Natural killer cell (primary cell): ENCODE measurements at regions not wholly inside any gene's neighbourhood (a gene's known extent, or its start where the extent isn't known, plus 50 kb on each side); places are given as distances from the start of the nearest gene placed in this dataset.
"Not testable (repeated sequence)": the region's sequence is repeated elsewhere in the genome, so short reads cannot be mapped to it uniquely, and the experiment has no call there.

ENCODE experiments used
- ATAC-seq, 3 donors: fragments of 150-1000 bp in 2 of 3; fragments of 200-7000 bp in 1 of 3; cut with Tn5 transposase; 1 replicate in 1 of 3; 2 replicates in 2 of 3; pipeline ENCODE4 v1.10.0; 2021; ENCODE audit warnings: mild to moderate bottlenecking in 2 of 3, moderate library complexity in 2 of 3
- DNase-seq, 2 donors: peaks; one replicate each; pipeline versions ENCODE4 v3.0.0 to v3.0.0-alpha.2; 2013 to 2021; ENCODE audit warnings: mixed read lengths in 1 of 2
- H3K27ac ChIP-seq: one replicate; pipeline ENCODE4 v1.5.1; 2013; ENCODE audit warnings: mild to moderate bottlenecking, low read length
- H3K27me3 ChIP-seq: one replicate; pipeline ENCODE4 v1.6.1; 2013; ENCODE audit warnings: low read length; ENCODE audit not compliant: control insufficient read depth, insufficient read depth
- H3K36me3 ChIP-seq: one replicate; pipeline ENCODE4 v1.6.1; 2013; ENCODE audit warnings: low read length; ENCODE audit not compliant: control insufficient read depth, insufficient read depth
- H3K4me1 ChIP-seq: one replicate; pipeline ENCODE4 v1.6.1; 2013; ENCODE audit warnings: low read length; ENCODE audit not compliant: control insufficient read depth, insufficient read depth
- H3K4me3 ChIP-seq: one replicate; pipeline ENCODE4 v1.5.1; 2013; ENCODE audit warnings: low read length
- H3K9me3 ChIP-seq: one replicate; pipeline ENCODE4 v1.6.1; 2013; ENCODE audit warnings: low read length; ENCODE audit not compliant: control insufficient read depth, insufficient read depth
- H3K27ac Mint-ChIP-seq, 2 donors: one replicate each; pipeline ENCODE4 v1.8.0; 2022; ENCODE audit warnings: mild to moderate bottlenecking in 2 of 2, mixed read lengths in 2 of 2, moderate library complexity in 1 of 2
- H3K27me3 Mint-ChIP-seq, 2 donors: one replicate each; pipeline ENCODE4 v1.8.0; 2022; ENCODE audit warnings: low read depth in 2 of 2, mixed read lengths in 2 of 2
- H3K36me3 Mint-ChIP-seq: one replicate; pipeline ENCODE4 v1.8.0; 2022; ENCODE audit warnings: mixed read lengths
- H3K4me1 Mint-ChIP-seq, 2 donors: one replicate each; pipeline ENCODE4 v1.8.0; 2022; ENCODE audit warnings: mixed read lengths in 2 of 2
- H3K4me3 Mint-ChIP-seq: one replicate; pipeline ENCODE4 v1.8.0; 2022; ENCODE audit warnings: mild to moderate bottlenecking, moderate library complexity, mixed read lengths
- H3K9me3 Mint-ChIP-seq, 2 donors: one replicate each; pipeline ENCODE4 v1.8.0; 2022; ENCODE audit warnings: mixed read lengths in 2 of 2
- WGBS: methylation state at CpG from one replicate; pipeline ENCODE4 v1.1.7; 2013; ENCODE audit warnings: missing lambda C conversion rate; ENCODE audit not compliant: insufficient coverage; 5-methylcytosine and 5-hydroxymethylcytosine counted together
- intact Hi-C: fragments of 100-400 bp; cut with micrococcal nuclease; formaldehyde crosslinking; loops from one replicate; pipeline ENCODE4 v1.14.2; 2022
- TF ChIP-seq, protein P1 (sequence below): fragments of 200-600 bp; IDR thresholded peaks from one replicate; pipeline ENCODE4 v1.8.0; 2022; ENCODE audit warnings: antibody characterized with exemption

DNA sequence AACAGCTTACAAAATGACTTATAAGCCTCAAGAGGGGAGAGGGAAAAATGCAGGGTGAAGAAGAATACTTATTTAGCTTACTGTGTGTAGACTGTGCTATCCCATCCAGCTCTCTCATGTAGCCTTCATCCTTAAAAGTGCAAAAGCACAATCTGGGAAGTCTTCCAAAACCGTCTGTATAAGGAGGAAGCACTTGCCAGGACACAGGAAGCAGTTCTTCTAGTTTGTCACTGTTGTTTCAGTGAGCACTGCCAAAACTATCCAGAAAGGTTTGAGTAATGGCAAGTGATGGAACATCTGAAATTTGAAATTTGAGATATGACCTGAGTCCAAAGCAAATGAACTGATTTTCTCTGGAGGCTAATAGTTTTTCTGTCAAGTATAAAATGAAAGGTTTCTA, 140.8 kb upstream of the ISL1 start:
- intact Hi-C loops, result no loop called here
- Histone ChIP-seq H3K27ac (no peak overlapping the region), H3K4me1 (no peaks in the 10 kb centered on the region), H3K36me3 (no peaks in the 10 kb centered on the region), H3K9me3 (no peaks in the 10 kb centered on the region), H3K27me3 (no peaks in the 10 kb centered on the region), H3K4me3 (no peak overlapping the region)
- TF ChIP-seq, protein P1, sequence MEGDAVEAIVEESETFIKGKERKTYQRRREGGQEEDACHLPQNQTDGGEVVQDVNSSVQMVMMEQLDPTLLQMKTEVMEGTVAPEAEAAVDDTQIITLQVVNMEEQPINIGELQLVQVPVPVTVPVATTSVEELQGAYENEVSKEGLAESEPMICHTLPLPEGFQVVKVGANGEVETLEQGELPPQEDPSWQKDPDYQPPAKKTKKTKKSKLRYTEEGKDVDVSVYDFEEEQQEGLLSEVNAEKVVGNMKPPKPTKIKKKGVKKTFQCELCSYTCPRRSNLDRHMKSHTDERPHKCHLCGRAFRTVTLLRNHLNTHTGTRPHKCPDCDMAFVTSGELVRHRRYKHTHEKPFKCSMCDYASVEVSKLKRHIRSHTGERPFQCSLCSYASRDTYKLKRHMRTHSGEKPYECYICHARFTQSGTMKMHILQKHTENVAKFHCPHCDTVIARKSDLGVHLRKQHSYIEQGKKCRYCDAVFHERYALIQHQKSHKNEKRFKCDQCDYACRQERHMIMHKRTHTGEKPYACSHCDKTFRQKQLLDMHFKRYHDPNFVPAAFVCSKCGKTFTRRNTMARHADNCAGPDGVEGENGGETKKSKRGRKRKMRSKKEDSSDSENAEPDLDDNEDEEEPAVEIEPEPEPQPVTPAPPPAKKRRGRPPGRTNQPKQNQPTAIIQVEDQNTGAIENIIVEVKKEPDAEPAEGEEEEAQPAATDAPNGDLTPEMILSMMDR, result no peak
- Mint-ChIP-seq H3K4me1 (no peaks in the 10 kb centered on the region), H3K27ac (no peak overlapping the region), H3K9me3 (peaks cover 7 to 15% of the 10 kb centered on the region in 2 donors), H3K4me3 (no peak overlapping the region), H3K27me3 (no peaks in the 10 kb centered on the region), H3K36me3 (peaks cover 13% of the 10 kb centered on the region)
- DNase-seq (no peak), ATAC-seq (no peak)
- WGBS, result 6% methylated on average over 1 of the region's 1 CpG

DNA sequence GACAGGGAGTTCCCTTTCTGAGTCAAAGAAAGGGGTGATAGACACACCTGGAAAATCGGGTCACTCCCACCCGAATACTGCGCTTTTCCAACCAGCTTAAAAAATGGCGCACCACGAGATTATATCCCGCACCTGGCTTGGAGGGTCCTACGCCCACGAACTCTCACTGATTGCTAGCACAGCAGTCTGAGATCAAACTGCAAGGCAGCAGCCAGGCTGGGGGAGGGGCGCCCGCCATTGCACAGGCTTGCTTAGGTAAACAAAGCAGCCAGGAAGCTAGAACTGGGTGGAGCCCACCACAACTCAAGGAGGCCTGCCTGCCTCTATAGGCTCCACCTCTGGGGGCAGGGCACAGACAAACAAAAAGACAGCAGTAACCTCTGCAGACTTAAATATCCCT, 132.3 kb upstream of the ISL1 start:
- WGBS, result 91% methylated on average over 10 of the region's 10 CpGs
- ATAC-seq, H3K27me3 ChIP-seq, H3K9me3 ChIP-seq, H3K4me1 ChIP-seq, H3K27ac ChIP-seq, intact Hi-C loops, H3K36me3 ChIP-seq, H3K27ac Mint-ChIP-seq, H3K4me3 ChIP-seq, H3K4me3 Mint-ChIP-seq, DNase-seq, H3K4me1 Mint-ChIP-seq, H3K36me3 Mint-ChIP-seq, H3K27me3 Mint-ChIP-seq: not testable (repeated sequence)
- H3K9me3 Mint-ChIP-seq, result peaks cover 3 to 14% of the 10 kb centered on the region in 2 donors

DNA sequence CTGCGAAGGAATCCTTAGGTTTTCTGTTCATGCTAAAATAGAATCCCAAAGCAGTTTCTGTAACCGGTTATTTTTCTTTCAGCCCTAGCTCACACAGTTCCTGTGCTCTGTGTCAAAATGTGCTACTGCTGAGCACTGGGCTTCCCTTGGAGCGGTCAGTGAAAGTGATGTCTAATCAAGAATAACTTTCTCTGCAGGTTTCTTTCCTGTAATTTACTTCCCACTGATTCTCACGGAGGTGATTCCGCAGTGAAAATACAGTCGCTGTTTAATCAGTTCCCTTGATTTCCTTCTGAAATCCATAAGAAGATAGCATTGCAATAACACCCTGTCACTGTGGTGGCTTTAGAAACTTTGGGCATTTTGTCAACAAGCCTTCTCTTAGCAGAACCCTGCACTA, 112.0 kb upstream of the ISL1 start:
- H3K36me3 Mint-ChIP-seq, result no peaks in the 10 kb centered on the region
- Histone ChIP-seq H3K27me3 (no peaks in the 10 kb centered on the region), H3K9me3 (no peaks in the 10 kb centered on the region), H3K27ac (no peak overlapping the region), H3K4me1 (no peaks in the 10 kb centered on the region), H3K36me3 (no peaks in the 10 kb centered on the region), H3K4me3 (no peak overlapping the region)
- DNase-seq, result no peak
- ATAC-seq, result no peak
- no peaks in the 10 kb centered on the region for H3K27me3 Mint-ChIP-seq
- no peak overlapping the region for H3K27ac Mint-ChIP-seq
- 89% methylated on average over 6 of the region's 6 CpGs for WGBS
- H3K9me3 Mint-ChIP-seq, result peaks cover 13 to 21% of the 10 kb centered on the region in 2 donors
- intact Hi-C loops, result no loop called here
- H3K4me1 Mint-ChIP-seq, result no peaks in the 10 kb centered on the region
- no peak overlapping the region for H3K4me3 Mint-ChIP-seq
- TF ChIP-seq, protein P1, result no peak

DNA sequence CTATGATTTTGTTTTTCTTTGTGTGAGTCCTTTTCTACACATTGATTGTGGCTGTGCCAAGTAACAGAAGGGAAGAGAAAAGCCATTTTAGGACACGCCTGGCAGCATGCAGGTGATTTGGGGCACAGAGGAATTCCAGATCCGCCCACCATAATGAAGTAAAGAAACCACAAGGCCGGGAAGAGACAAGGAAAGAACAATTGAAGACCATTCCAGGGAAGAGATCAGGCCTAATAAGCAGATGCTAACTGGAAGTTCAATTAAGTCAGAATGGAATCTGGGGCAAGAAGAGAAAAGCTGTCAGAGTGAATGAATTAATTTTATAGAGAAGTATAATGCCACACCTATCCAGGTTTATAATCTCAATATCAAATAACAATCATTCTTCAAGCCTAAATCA, 110.2 kb upstream of the ISL1 start:
- Histone ChIP-seq H3K9me3 (no peaks in the 10 kb centered on the region), H3K4me3 (no peak overlapping the region), H3K27me3 (no peaks in the 10 kb centered on the region), H3K27ac (no peak overlapping the region), H3K36me3 (no peaks in the 10 kb centered on the region), H3K4me1 (no peaks in the 10 kb centered on the region)
- WGBS, result 63% methylated on average over 3 of the region's 3 CpGs
- Mint-ChIP-seq H3K36me3 (no peaks in the 10 kb centered on the region), H3K27ac (no peak overlapping the region), H3K4me1 (no peaks in the 10 kb centered on the region), H3K27me3 (no peaks in the 10 kb centered on the region), H3K4me3 (no peak overlapping the region), H3K9me3 (peaks cover 8 to 16% of the 10 kb centered on the region in 2 donors)
- ATAC-seq (no peak), DNase-seq (no peak)
- intact Hi-C loops, result no loop called here
- TF ChIP-seq, protein P1, result no peak
